RCC 7860 (cell line): ENCODE measurements at regions not wholly inside any gene's neighbourhood (a gene's known extent, or its start where the extent isn't known, plus 50 kb on each side); places are given as distances from the start of the nearest gene placed in this dataset.

ENCODE experiments used
- DNase-seq: peaks from one replicate; pipeline ENCODE4 v3.0.0-alpha.2; 2015; ENCODE audit warnings: low spot score
- FAIRE-seq: peaks from 2 replicates; lab custom pipeline; 2012; peaks lifted over from hg19 to GRCh38; lab: Jason Lieb, UNC

- DNase-seq (no peak), FAIRE-seq (no peak)
Observed at GRCh38 chr12:29996993-29997392, 213.3 kb upstream of the TMTC1 start.

- DNase-seq (no peak), FAIRE-seq (no peak)
Observed at GRCh38 chr12:29992366-29992765, 208.6 kb upstream of the TMTC1 start.

- no peak for DNase-seq
- FAIRE-seq: no peak
Observed at GRCh38 chr12:29991924-29992323, 208.2 kb upstream of the TMTC1 start.

GRCh38 chr12:29990971-29991370 lies 207.2 kb upstream of the TMTC1 start:
- no peak for FAIRE-seq

GRCh38 chr12:29983851-29984250 lies 200.1 kb upstream of the TMTC1 start:
- FAIRE-seq (no peak), DNase-seq (no peak)

More at GRCh38 chr12:29990971-29991370, 207.2 kb upstream of the TMTC1 start:
- DNase-seq: no peak

GRCh38 chr12:29980304-29980703 lies 196.6 kb upstream of the TMTC1 start:
- DNase-seq (no peak), FAIRE-seq (no peak)

- DNase-seq: no peak
- no peak for FAIRE-seq
Observed at GRCh38 chr12:29971446-29971845, 187.7 kb upstream of the TMTC1 start.

GRCh38 chr12:29970501-29970900 lies 186.8 kb upstream of the TMTC1 start:
- DNase-seq (no peak), FAIRE-seq (no peak)

GRCh38 chr12:29962276-29963035 lies 178.7 kb upstream of the TMTC1 start:
- DNase-seq: no peak
- FAIRE-seq: no peak

- DNase-seq: no peak
- no peak for FAIRE-seq
Observed at GRCh38 chr12:29961231-29961630, 177.5 kb upstream of the TMTC1 start.

- no peak for FAIRE-seq
Observed at GRCh38 chr12:29960122-29960521, 176.4 kb upstream of the TMTC1 start.

GRCh38 chr12:29957835-29958234 lies 174.1 kb upstream of the TMTC1 start:
- FAIRE-seq: no peak
- DNase-seq: no peak

More at GRCh38 chr12:29960122-29960521, 176.4 kb upstream of the TMTC1 start:
- no peak for DNase-seq

- FAIRE-seq: no peak
- no peak for DNase-seq
Observed at GRCh38 chr12:29945904-29946303, 162.2 kb upstream of the TMTC1 start.

- no peak for DNase-seq
- no peak for FAIRE-seq
Observed at GRCh38 chr12:29944269-29945000, 160.7 kb upstream of the TMTC1 start.

GRCh38 chr12:29943683-29944082 lies 159.9 kb upstream of the TMTC1 start:
- no peak for FAIRE-seq

GRCh38 chr12:29940811-29941210 lies 157.1 kb upstream of the TMTC1 start:
- DNase-seq: no peak
- FAIRE-seq: no peak

More at GRCh38 chr12:29943683-29944082, 159.9 kb upstream of the TMTC1 start:
- DNase-seq: no peak

GRCh38 chr12:29930503-29930902 lies 146.8 kb upstream of the TMTC1 start:
- DNase-seq (no peak), FAIRE-seq (no peak)

GRCh38 chr12:29929295-29929694 lies 145.6 kb upstream of the TMTC1 start:
- FAIRE-seq: no peak
- no peak for DNase-seq

- no peak for FAIRE-seq
- peak; percentile 34 for DNase-seq
Observed at GRCh38 chr12:29921307-29921706, 137.6 kb upstream of the TMTC1 start.

- DNase-seq: no peak
- no peak for FAIRE-seq
Observed at GRCh38 chr12:29908157-29908556, 124.4 kb upstream of the TMTC1 start.

GRCh38 chr12:29907461-29907860 lies 123.7 kb upstream of the TMTC1 start:
- FAIRE-seq (no peak), DNase-seq (no peak)

GRCh38 chr12:29902043-29902442 lies 118.3 kb upstream of the TMTC1 start:
- FAIRE-seq (no peak), DNase-seq (no peak)
